NCI-H345 (cell line): ENCODE measurements at regions not wholly inside any gene's neighbourhood (a gene's known extent, or its start where the extent isn't known, plus 50 kb on each side); places are given as distances from the start of the nearest gene placed in this dataset.

Experiments
- DNase-seq: peaks from one replicate; lab custom pipeline; 2025; lab: John Stamatoyannopoulos, UW

GRCh38 chr5:165538065-165538464 lies 2032.6 kb downstream of the MAT2B start:
- no peak for DNase-seq

- DNase-seq, result no peak
Observed at GRCh38 chr5:165559645-165560044, 2054.2 kb downstream of the MAT2B start.

- DNase-seq, result no peak
Observed at GRCh38 chr5:165560648-165561047, 2055.2 kb downstream of the MAT2B start.

- no peak for DNase-seq
Observed at GRCh38 chr5:165565911-165566310, 2060.5 kb downstream of the MAT2B start.

- no peak for DNase-seq
Observed at GRCh38 chr5:165569551-165569950, 2064.1 kb downstream of the MAT2B start.

GRCh38 chr5:165573445-165573844 lies 2068.0 kb downstream of the MAT2B start:
- no peak for DNase-seq

- DNase-seq, result no peak
Observed at GRCh38 chr5:165574100-165574499, 2068.7 kb downstream of the MAT2B start.

- DNase-seq, result no peak
Observed at GRCh38 chr5:165576678-165577275, 2071.4 kb downstream of the MAT2B start.

GRCh38 chr5:165579911-165580310 lies 2074.5 kb downstream of the MAT2B start:
- DNase-seq, result no peak

- DNase-seq, result no peak
Observed at GRCh38 chr5:165594693-165595092, 2089.3 kb downstream of the MAT2B start.

- no peak for DNase-seq
Observed at GRCh38 chr5:165602529-165602928, 2097.1 kb downstream of the MAT2B start.

GRCh38 chr5:165607026-165607425 lies 2101.6 kb downstream of the MAT2B start:
- DNase-seq, result no peak

- no peak for DNase-seq
Observed at GRCh38 chr5:165609871-165610270, 2104.5 kb downstream of the MAT2B start.

- DNase-seq, result no peak
Observed at GRCh38 chr5:165616490-165617405, 2111.3 kb downstream of the MAT2B start.

- no peak for DNase-seq
Observed at GRCh38 chr5:165617491-165617890, 2112.1 kb downstream of the MAT2B start.

GRCh38 chr5:165620394-165620793 lies 2115.0 kb downstream of the MAT2B start:
- DNase-seq, result no peak

GRCh38 chr5:165622864-165623536 lies 2117.6 kb downstream of the MAT2B start:
- no peak for DNase-seq

- no peak for DNase-seq
Observed at GRCh38 chr5:165624166-165624946, 2118.9 kb downstream of the MAT2B start.

GRCh38 chr5:165626161-165626560 lies 2120.7 kb downstream of the MAT2B start:
- no peak for DNase-seq

- no peak for DNase-seq
Observed at GRCh38 chr5:165627548-165628170, 2122.2 kb downstream of the MAT2B start.

- peak; percentile 53 for DNase-seq
Observed at GRCh38 chr5:165630261-165630778, 2124.9 kb downstream of the MAT2B start.
